Testis (tissue), 2 donors: ENCODE measurements at regions not wholly inside any gene's neighbourhood (a gene's known extent, or its start where the extent isn't known, plus 50 kb on each side); places are given as distances from the start of the nearest gene placed in this dataset.
A peak's percentile ranks its signal among the peaks of the same experiment; 100 is the strongest.

ENCODE experiments used
- DNase-seq: peaks from one replicate; pipeline ENCODE4 v3.0.0-alpha.2; 2019
- H3K27ac ChIP-seq, 2 donors: fragments of 200-600 bp; sonication (generic); one replicate each; pipeline ENCODE4 v1.5.1; 2019
- H3K27me3 ChIP-seq: fragments of 200-600 bp; sonication (generic); one replicate; pipeline ENCODE4 v1.5.1; 2019
- H3K36me3 ChIP-seq: fragments of 200-600 bp; sonication (generic); one replicate; pipeline ENCODE4 v1.5.1; 2017; ENCODE audit warnings: low read depth; ENCODE audit errors: missing control alignments
- H3K4me1 ChIP-seq: fragments of 200-600 bp; sonication (generic); one replicate; pipeline ENCODE4 v1.5.1; 2019
- H3K4me3 ChIP-seq, 2 donors: fragments of 200-600 bp; sonication (generic); one replicate each; pipeline ENCODE4 v1.5.1; 2017 to 2019
- H3K9me3 ChIP-seq: fragments of 200-600 bp; sonication (generic); one replicate; pipeline ENCODE4 v1.5.1; 2017
- CTCF ChIP-seq, 3 experiments: fragments of 450-650 bp in 2 of 3; fragments of 200-600 bp in 1 of 3; sonication (generic) in 1 of 3; IDR thresholded peaks; one replicate each; pipeline ENCODE4 v1.5.1; 2016 to 2019; ENCODE audit warnings: antibody characterized with exemption in 3 of 3, mild to moderate bottlenecking in 2 of 3, moderate library complexity in 1 of 3
- POLR2A ChIP-seq: fragments of 450-650 bp; IDR thresholded peaks from one replicate; pipeline ENCODE4 v1.6.1; 2017; ENCODE audit warnings: antibody characterized with exemption, mild to moderate bottlenecking, moderate library complexity
- WGBS, 2 donors: methylation state at CpG; one replicate each; pipeline ENCODE4 v1.1.5; 2018; 5-methylcytosine and 5-hydroxymethylcytosine counted together
- intact Hi-C: fragments of 100-400 bp; cut with DNase I; formaldehyde crosslinking; loops from one replicate; pipeline ENCODE4 v1.15.1; 2023; ENCODE audit warnings: low total_unique reads

GRCh38 chr18:22348521-22349316 is 69.0 kb downstream of the CTAGE1 start:
- H3K27me3 ChIP-seq: no peaks in the 10 kb centered on the region
- 3 to 22% methylated on average over 30 to 81 of the region's 85 CpGs for WGBS, 2 donors
- no peaks in the 10 kb centered on the region for H3K36me3 ChIP-seq
- H3K9me3 ChIP-seq: no peaks in the 10 kb centered on the region
- peaks cover 36% of the 10 kb centered on the region for H3K4me1 ChIP-seq
- H3K4me3 ChIP-seq: peak overlapping the region; percentile 56 to 62
- intact Hi-C loops: loop anchor here (5.0 to 10.0 kb wide), 2 partner anchors 176 to 206 kb away; no protein-coding TSS in a partner anchor
- H3K27ac ChIP-seq: peak overlapping the region; percentile 79 to 89
- DNase-seq: peak; percentile 68
- TF ChIP-seq CTCF (IDR thresholded peaks at IDR 0.05) (no peak), POLR2A (no peak)

- intact Hi-C loops: loop anchor here (5.0 to 10.0 kb wide), 2 partner anchors 176 to 207 kb away; no protein-coding TSS in a partner anchor
- H3K9me3 ChIP-seq: no peaks in the 10 kb centered on the region
- H3K4me1 ChIP-seq: peaks cover 36% of the 10 kb centered on the region
- DNase-seq: peak; percentile 61
- H3K36me3 ChIP-seq: no peaks in the 10 kb centered on the region
- WGBS, 2 donors: 14 to 15% methylated on average over 19 to 25 of the region's 26 CpGs
- peak overlapping the region; percentile 47 to 89 for H3K27ac ChIP-seq
- peak overlapping the region; percentile 56 to 62 for H3K4me3 ChIP-seq
- no peak for TF ChIP-seq POLR2A
- TF ChIP-seq CTCF (IDR thresholded peaks at IDR 0.05): no peak
- no peaks in the 10 kb centered on the region for H3K27me3 ChIP-seq
Observed at GRCh38 chr18:22347606-22348511, 69.9 kb downstream of the CTAGE1 start.

GRCh38 chr18:22346953-22347605 is 70.6 kb downstream of the CTAGE1 start:
- Histone ChIP-seq H3K9me3 (no peaks in the 10 kb centered on the region), H3K4me3 (no peak overlapping the region), H3K27ac (peak overlapping the region; percentile 51 to 89), H3K36me3 (no peaks in the 10 kb centered on the region), H3K27me3 (no peaks in the 10 kb centered on the region), H3K4me1 (peaks cover 36% of the 10 kb centered on the region)
- 7 to 9% methylated on average over 15 of the region's 15 CpGs for WGBS, 2 donors
- DNase-seq: peak; percentile 88
- TF ChIP-seq POLR2A (no peak), CTCF (IDR thresholded peaks at IDR 0.05) (no peak)
- intact Hi-C loops: loop anchor here (5.0 to 10.0 kb wide), 2 partner anchors 175 to 208 kb away; no protein-coding TSS in a partner anchor

- 19 to 34% methylated on average over 2 of the region's 2 CpGs for WGBS, 2 donors
- intact Hi-C loops: loop anchor here (5.0 to 10.0 kb wide), 2 partner anchors 174 to 208 kb away; no protein-coding TSS in a partner anchor
- Histone ChIP-seq H3K36me3 (no peaks in the 10 kb centered on the region), H3K4me1 (peaks cover 36% of the 10 kb centered on the region), H3K4me3 (no peak overlapping the region), H3K9me3 (no peaks in the 10 kb centered on the region), H3K27me3 (no peaks in the 10 kb centered on the region), H3K27ac (peak overlapping the region; percentile 51 to 89)
- peak; percentile 71 for DNase-seq
- TF ChIP-seq CTCF (IDR thresholded peaks at IDR 0.05): no peak
- no peak for TF ChIP-seq POLR2A
Observed at GRCh38 chr18:22346401-22346952, 71.2 kb downstream of the CTAGE1 start.
